ENCODE measurements at regions not wholly inside any gene's neighbourhood (a gene's known extent, or its start where the extent isn't known, plus 50 kb on each side); places are given as distances from the start of the nearest gene placed in this dataset.

DNA sequence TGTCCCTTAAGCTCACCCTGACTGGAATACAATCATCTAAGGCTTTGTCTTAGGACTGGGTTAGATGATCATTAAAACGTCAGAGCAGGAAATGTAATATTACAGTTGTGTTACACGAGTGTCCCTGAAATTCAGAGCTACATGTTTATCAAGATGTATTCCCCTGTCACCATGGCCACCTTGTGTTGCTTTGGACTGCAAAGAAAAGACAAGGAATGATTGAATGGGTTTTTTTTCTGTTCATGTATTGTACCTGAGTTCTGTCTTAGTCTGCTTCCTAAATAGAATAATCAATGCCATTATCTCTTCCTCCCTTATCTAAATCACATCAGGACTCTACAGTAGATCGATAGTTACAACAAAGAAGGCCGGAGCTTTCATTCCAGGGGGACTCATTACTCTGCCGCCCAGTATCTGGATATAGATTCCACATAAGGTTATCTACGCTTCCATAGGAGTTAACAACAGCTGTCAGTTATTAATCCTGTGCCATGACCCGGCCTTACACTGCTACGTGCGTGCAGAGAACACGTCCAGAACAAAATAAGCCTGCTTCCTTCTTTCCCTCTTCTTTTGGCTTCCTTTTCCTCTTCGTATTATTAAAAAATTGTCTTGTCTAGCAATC is 274.1 kb upstream of the SASH1 start:
- no peak for TF ChIP-seq EZH2 (IDR thresholded peaks at IDR 0.05; ENCODE audit: insufficient read depth, low read length)
- TF ChIP-seq, protein P1, sequence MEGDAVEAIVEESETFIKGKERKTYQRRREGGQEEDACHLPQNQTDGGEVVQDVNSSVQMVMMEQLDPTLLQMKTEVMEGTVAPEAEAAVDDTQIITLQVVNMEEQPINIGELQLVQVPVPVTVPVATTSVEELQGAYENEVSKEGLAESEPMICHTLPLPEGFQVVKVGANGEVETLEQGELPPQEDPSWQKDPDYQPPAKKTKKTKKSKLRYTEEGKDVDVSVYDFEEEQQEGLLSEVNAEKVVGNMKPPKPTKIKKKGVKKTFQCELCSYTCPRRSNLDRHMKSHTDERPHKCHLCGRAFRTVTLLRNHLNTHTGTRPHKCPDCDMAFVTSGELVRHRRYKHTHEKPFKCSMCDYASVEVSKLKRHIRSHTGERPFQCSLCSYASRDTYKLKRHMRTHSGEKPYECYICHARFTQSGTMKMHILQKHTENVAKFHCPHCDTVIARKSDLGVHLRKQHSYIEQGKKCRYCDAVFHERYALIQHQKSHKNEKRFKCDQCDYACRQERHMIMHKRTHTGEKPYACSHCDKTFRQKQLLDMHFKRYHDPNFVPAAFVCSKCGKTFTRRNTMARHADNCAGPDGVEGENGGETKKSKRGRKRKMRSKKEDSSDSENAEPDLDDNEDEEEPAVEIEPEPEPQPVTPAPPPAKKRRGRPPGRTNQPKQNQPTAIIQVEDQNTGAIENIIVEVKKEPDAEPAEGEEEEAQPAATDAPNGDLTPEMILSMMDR (IDR thresholded peaks at IDR 0.05; ENCODE audit: insufficient read depth, low read depth, low read length): no peak

All from astrocyte (in vitro differentiated cells and primary cell).